HepG2 (cell line): ENCODE measurements at regions not wholly inside any gene's neighbourhood (a gene's known extent, or its start where the extent isn't known, plus 50 kb on each side); places are given as distances from the start of the nearest gene placed in this dataset.

Experiments
- CCDC6 ChIP-seq: sonication (generic); formaldehyde crosslinking; IDR thresholded peaks from 2 replicates; pipeline ENCODE4 v1.8.1; 2022; ENCODE audit warnings: mild to moderate bottlenecking, missing genetic modification reagents, moderate library complexity
- FOXO4 ChIP-seq: sonication (generic); formaldehyde crosslinking; conservative IDR thresholded peaks from 2 replicates; pipeline ENCODE4 v1.8.1; 2023; ENCODE audit warnings: missing genetic modification reagents
- GABPB1 ChIP-seq: IDR thresholded peaks from 2 replicates; pipeline ENCODE4 v1.6.1; 2016; ENCODE audit warnings: mild to moderate bottlenecking, missing genetic modification reagents, moderate library complexity, missing compliant biosample characterization
- PAXIP1 ChIP-seq: sonication (generic); formaldehyde crosslinking; conservative IDR thresholded peaks from 2 replicates; pipeline ENCODE4 v1.4.0; 2020; ENCODE audit warnings: mild to moderate bottlenecking, missing genetic modification reagents, moderate library complexity
- SMARCE1 ChIP-seq: fragments of 450-650 bp; IDR thresholded peaks from 2 replicates; pipeline ENCODE4 v1.6.1; 2017; ENCODE audit warnings: borderline replicate concordance
- TCF12 ChIP-seq, 2 experiments: fragments of 450-650 bp in 1 of 2; sonication (generic) in 1 of 2; formaldehyde crosslinking in 1 of 2; IDR thresholded peaks; 2 replicates each; pipeline versions ENCODE4 v1.6.1 to v1.8.0; 2017 to 2022; ENCODE audit warnings: antibody characterized with exemption in 1 of 2, mild to moderate bottlenecking in 1 of 2, missing genetic modification reagents in 1 of 2, moderate library complexity in 1 of 2
- ZBTB7A ChIP-seq: sonication (generic); formaldehyde crosslinking; IDR thresholded peaks from 2 replicates; pipeline ENCODE4 v1.8.0; 2022; ENCODE audit warnings: mild to moderate bottlenecking, missing genetic modification reagents
- ZMYM2 ChIP-seq: sonication (generic); formaldehyde crosslinking; IDR thresholded peaks from 2 replicates; pipeline ENCODE4 v1.8.0; 2022; ENCODE audit warnings: mild to moderate bottlenecking, missing genetic modification reagents
- ZNF746 ChIP-seq: sonication (generic); formaldehyde crosslinking; IDR thresholded peaks from 2 replicates; pipeline ENCODE4 v1.8.0; 2022; ENCODE audit warnings: mild to moderate bottlenecking, missing genetic modification reagents
- small RNA-seq, 3 experiments: library from RNA; depleted of rRNA; stranded (forward); fragments of <200 nt; gene quantifications; one replicate each; pipeline ENCODE3, GENCODE V24; 2012; ENCODE audit warnings: low read depth in 2 of 3, low replicate concordance in 1 of 3; ENCODE audit not compliant: insufficient read length in 3 of 3, insufficient read depth in 2 of 3

GRCh38 chr5:11955331-11955730 is 51.1 kb upstream of the CTNND2 start (continued):
- no peak for TF ChIP-seq CCDC6
- TF ChIP-seq PAXIP1 (CRISPR knock-in tag), result no peak
- TF ChIP-seq FOXO4, result no peak
- TF ChIP-seq SMARCE1, result no peak
- no peak for TF ChIP-seq TCF12 (IDR thresholded peaks at IDR 0.05)
- TF ChIP-seq TCF12 (CRISPR knock-in tag; IDR thresholded peaks at IDR 0.05), result no peak
- TF ChIP-seq ZBTB7A (CRISPR knock-in tag), result no peak
- TF ChIP-seq ZNF746 (CRISPR knock-in tag), result no peak
- TF ChIP-seq ZMYM2 (CRISPR knock-in tag), result no peak
- no peak for TF ChIP-seq GABPB1

Small RNAs in the stretch of these regions (small RNA-seq; reads per million reads assigned to genes)
- gene RNU6-679P, result 0 reads per million in 3 experiments
